HG03039 (cell line): ENCODE measurements at regions not wholly inside any gene's neighbourhood (a gene's known extent, or its start where the extent isn't known, plus 50 kb on each side); places are given as distances from the start of the nearest gene placed in this dataset.

ENCODE experiments used
- ATAC-seq: cut with Tn5 transposase; IDR thresholded peaks from one replicate; pipeline ENCODE4 v1.9.1; 2021; ENCODE audit warnings: mild to moderate bottlenecking, moderate library complexity; ENCODE audit not compliant: unreplicated experiment

DNA sequence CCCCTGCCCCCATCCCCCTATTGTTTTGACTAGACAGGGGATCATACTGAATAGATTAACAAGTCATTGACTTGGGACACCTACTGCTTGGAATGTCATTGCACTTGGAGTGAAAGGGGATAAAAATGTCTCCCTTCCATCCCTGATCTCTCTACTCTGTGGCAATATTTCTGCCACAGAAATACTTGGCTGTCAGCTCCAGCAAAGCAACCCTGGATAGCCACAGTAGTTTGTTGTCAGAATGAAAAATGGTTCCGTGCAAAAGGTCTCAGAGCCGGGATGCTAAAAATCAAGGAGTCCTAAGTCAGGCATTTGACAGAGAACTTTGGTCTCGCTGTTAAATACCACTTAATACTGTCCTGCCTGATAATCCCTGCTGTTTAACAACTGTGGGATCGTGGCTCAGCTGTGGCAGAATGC is 722.0 kb upstream of the SOX9 start:
- no peak for ATAC-seq

DNA sequence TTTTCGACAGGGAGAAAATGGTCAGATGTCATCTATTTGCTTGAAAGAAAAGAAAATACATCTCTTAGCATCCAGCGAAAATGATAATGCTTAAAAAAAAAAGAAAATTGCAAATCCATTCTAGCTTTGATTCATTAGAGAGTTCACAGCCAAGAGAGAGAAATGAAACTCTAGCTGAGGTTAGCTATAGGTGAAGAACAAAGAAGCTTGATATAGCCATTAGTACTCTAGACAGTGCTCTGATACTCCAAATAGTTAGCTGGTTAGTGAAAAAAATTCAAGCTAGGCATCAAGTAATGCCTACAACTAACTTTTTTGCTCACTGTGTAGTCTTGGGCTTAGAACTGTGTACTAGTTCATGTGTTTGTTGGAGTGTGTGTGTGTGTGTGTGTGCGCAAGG is 721.6 kb upstream of the SOX9 start:
- ATAC-seq = no peak

DNA sequence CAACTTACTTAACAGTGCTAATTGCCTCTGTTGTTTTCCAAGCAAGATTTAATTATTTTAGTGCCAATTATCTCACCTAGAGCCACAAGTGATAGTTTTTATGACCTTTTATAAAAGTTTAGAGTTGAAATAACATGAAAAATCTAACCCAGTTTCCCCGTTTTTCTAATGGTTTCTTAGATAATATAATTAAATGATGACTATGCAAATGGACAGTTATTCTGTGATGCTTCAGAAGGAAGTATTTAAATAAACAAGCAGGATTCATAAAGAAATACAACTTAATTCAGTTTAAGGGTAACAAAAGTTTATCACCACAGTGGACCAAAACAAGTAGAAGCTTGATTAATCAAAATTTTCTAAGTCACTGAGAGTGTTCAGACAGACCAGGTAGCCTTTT is 721.2 kb upstream of the SOX9 start:
- ATAC-seq = no peak

DNA sequence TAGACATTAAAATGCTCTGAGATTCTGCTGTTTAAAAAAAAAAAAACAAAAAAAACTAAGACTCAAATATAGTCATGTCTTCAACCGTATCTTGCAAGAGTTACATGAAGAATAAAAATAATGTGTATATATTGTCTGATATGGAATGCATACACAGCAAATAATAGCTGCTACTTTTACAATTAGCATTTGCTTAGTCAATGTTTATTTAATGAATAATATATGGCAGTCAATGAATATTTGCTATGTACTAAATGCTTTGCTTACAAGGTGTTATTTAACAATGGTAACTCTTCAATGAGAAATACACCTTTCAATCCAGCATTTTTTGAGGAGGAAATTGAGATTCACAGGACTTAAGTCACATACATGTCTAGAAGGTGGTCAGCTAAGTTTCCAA is 718.8 kb upstream of the SOX9 start:
- ATAC-seq = no peak

DNA sequence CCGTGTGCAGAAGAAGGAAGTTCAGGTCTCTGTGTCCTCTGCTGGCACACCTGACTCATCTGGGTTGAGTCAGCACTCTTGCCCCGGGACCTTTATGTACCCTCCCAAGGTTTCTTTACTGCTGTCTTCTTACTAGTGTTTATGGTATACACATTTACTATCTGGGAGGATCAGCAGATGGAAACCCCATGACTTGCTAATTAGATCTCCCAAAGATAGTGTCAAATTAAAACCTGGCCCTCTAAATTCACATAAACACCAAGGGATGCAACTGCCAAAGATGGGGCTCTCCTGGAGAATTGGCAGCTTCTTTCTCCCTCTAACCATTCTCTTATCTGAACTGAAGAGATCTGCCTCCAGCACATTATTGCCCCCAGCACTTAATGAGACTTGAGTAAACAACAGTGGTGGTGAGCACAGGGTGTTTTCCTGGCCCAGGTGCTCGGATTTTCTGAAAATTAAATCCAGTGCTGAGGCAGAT is 718.1 kb upstream of the SOX9 start:
- no peak for ATAC-seq

DNA sequence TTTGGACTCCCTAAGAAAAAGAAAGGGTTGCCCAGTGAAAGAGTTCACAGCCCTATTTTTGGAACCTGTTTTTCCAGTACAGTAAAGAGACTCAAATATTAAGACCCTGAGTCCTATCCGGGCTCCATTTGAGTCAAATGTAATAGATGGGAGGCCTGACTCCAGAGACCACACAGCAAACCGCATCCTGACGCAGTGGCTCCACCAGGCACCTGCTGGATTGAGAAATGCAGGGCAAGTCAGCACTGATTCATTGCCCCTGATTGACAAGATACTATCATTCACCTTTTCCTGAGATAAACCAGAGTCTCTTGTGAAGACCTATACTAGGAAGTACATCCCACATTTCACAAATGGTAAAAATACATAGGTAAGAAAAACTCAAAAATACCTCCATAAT is 715.7 kb upstream of the SOX9 start:
- no peak for ATAC-seq

DNA sequence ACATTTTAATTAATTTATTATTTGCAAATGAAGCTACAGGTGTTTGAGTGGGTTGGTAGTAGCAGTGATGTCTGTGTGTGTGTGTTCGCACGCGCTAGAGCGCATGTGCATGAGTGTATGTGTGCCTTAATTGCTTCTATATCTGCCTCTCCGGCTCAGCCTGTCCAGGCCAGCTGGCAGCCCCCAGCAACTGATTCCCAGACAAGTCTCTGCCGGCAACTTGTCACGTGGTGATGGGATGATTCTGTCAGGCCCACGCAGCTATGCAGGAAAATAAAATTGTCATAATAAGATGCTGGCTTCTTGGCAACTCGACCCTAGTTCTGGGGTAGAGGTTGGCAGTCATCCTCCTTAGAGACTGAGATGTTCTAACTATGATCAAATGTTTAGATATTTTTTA is 712.8 kb upstream of the SOX9 start:
- no peak for ATAC-seq

DNA sequence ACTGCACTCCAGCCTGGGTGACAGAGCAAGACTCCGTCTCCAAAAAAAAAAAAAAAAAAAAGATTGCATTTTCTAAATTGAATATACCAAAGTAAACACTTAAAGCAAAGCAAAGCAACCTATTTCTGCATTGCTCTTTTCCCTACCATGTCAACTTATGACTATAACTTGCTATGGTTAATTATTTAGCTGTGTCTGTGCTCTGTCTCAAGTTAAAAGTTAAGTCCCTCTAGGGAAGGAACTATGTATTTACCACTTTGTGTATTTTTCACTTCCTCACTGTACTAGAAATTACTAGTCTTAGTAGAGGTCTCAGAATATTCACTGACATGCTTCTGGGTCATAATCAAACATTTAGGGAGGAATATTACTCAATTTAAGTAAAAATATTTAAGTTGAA is 711.7 kb upstream of the SOX9 start:
- ATAC-seq = no peak

DNA sequence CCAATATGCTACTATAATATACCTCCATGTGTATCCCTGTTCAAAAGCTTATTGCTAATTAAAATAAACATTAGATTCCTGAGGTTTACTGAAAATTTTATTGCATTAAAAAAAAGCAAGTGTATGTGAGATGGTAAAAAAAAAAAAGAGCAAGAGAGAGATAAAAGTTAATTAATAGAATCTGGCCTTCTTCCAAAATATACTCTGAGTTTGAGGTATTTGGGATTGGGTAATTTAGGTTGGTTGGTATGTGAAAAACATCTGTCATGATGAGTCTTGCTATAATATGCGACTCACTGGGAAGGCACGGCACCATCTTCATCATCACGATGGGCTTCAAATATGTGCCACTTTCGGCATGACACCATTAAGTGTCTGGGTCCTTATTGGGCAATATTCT is 711.1 kb upstream of the SOX9 start:
- no peak for ATAC-seq

DNA sequence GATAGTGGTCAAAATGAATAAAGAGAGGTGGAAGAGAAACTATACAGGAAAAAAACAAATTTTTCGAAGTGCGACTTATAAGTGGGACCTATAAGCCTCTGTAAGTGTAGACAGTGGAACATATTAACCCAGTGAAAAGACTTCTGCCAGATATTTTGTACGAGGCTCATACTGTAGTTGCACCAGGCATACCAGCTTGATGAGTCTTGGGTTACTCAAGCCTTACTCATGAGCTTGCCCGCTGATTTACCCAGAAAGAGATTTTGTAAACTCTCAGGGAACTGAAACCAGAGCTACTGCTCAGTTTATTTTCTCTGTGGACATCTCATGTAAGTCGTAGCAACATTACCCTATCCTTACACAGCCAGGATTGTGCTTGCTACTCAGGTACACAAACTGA is 708.0 kb upstream of the SOX9 start:
- ATAC-seq = no peak

DNA sequence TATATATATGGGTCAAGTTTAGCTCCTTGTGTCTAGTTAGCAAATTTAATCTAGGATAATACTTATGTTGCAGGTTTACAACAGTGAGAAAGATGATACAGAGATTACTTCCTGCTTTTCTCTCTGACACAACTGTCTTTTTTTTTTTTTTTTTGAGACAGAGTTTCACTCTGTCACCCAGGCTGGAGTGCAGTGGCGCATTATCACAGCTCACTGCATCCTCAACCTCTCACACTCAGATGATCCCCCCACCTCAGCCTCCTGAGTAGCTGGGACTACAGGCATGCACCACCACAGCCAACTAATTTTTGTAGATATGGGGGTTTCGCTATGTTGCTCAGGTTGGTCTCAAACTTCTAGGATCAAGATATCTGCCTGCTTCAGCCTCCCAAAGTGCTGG is 706.9 kb upstream of the SOX9 start:
- no peak for ATAC-seq

DNA sequence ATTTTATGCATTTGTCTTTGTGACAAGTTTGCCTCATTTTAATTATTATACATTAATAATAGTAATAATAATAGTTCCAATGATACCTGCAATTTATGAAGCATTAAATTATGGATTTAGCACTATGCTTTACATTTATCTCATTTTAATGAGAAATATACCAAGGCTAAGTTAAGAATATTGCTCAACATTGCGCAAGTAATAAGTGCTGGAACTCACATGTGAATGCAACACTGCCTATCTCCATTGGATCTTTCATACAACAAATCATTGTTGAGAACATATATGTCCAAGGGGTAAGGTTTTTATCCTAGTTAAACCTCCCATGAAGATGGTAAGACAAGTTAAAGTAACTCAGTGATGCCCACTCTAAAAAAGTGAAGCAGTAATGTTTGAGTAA is 703.7 kb upstream of the SOX9 start:
- ATAC-seq = no peak

DNA sequence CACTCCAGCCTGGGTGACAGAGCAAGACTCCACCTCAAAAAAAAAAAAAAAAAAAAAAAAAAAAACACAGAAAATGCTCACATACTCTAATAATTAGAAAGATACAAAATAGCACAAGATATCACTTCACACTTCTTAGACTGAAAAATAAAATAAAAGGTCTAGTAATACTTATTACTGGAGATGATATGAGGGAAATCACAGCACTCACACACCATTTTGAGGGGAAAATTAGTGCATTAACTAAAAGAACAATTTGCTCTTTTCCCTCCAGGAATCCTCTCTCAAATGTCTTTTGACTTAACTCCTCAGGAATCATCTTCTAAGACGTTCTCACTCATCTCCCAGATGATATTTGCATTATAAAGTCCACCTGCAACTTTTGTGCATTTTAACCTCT is 697.9 kb upstream of the SOX9 start:
- ATAC-seq = no peak

DNA sequence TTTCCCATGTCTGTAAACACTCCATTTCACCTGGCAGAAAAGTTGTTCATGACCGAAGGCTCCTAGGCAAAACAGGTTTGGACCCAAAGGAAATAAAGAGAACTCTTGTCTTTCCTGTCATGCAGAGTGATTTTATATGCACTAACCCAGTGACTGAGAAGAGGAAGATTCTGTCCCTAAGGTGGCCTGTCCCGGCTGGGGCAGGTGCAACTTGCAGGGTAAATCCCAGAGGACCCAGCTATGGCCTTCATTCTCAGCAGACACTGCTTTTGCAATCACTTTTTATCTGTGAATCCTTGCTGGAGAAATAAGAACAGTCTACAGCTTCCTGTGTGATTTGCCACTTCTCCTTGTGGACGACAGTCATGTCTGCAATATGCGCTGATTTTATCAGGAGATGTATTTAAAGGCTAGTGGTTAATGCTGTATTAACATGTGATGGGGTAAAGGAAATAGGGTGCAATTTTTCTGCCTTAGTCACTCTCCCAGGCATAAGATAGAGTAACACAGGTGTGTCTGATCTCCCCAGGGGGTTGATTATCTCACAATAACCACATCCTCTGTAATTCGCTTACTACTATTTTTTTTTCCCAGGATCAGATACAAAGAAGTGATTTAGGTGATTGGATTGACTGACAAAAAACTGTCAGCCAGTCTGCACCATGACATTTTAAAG is 696.8 kb upstream of the SOX9 start:
- no peak for ATAC-seq

DNA sequence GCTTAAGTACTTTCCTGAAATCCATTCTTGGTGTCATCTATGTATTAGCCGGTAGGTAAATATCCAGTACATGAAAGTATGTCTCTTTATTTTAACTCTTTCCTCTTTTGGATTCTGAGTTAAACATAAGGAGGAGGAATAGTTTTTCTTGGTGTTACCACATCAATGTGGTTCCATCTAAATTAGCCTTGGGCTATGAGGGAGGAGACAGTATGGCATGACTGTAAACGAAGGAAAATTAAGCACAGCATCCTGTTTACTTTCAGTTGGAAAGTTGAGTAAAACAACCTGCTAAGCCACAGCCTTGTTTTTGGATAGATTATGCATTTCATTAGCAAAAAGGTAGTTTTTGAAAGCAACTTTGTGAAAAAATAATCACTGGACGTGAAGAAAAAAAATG is 693.0 kb upstream of the SOX9 start:
- ATAC-seq = no peak

DNA sequence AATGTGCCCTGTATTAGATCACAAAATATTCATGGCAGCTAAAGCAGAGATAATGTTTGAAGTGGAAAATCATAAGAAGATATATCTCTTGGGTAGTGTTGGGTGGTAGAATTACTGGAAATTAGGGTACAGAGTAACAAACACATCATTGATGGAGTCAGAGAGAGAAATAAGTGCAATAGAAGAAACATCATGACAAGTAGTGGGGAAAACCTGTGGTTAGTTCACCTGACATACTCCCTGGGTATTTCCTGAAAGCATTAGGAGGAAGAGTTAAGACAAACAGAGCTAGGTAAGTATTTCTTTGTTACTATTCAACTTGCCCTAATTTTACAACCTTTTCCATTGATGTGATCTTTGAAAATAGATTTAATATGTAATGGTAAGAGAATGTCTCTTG is 691.9 kb upstream of the SOX9 start:
- no peak for ATAC-seq

DNA sequence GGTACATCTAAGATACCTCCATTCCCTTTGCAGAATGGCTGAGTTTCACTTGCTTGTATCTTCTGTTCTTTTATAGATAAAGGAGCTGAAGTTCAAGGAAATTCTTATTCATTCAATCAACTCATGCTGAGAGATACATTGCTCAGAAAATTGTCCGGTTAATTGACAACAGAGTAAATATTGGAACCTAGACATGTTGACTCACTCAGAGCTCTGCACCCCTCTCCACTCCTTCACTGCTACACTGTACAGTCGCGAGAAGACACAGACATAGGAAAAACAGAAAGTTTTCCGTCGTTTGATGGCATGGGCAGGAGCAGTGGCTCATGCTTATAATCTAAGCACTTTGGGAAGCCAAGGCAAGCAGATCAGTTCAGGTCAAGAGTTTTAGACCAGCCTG is 690.5 kb upstream of the SOX9 start:
- no peak for ATAC-seq

DNA sequence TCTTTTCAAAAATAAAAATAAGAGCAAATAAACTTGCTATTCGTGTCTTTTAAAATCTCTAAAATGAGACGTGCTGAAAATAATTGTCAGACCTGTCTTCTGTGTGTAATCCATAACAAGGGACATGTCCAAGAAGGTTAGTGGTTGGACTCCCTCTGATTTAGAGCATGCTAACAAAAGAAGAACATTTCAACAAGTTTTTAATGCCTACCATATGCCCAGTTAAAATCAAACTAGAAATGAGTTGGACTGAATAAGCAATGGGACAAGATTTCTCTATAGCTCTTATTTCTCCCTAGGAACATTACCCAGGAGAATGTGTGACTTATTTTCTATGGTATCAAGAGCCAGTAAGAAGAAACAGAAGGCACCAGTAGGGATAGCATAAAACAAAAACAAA is 689.7 kb upstream of the SOX9 start:
- ATAC-seq = no peak

DNA sequence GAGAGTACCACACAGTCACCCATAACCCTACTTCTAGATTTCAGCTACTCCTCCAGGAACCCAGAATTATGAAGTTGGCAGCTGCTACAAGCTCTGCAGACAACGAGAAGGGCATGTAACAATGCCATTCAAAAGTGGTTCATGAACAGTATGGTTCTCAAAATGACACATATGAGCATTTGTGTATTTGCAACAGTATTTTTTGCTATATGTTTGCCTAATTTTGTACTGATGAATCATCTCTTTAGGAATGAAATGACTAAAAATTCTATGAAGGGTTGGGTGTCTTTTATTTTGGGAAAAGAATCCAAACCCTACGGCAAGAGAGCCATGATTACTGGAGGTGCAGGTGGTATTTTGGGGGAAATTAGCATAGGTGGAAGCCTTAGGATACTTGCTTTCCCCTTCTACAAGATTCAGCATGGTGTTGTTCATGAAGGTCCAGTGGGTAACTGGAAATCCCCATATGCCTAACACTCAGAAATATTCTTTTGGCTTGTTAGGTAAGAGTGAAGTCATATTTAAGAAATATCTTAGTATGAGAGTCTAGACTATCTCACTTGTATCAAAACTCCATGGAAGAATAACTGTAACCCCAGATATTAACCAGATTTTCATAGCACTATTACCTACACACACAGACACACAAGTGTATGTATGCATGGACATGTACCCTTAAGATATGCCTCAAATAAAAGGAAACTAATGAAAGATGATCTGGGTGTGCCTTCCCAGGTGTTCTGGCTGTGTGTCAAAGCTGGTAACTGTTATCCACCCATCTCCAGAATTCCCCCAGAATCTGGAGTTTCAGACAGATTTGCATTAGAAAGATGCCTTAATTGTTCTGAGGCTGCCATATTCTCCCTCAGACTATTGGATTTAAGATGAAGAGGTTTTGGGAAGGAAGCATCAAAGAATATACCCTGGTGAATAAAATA is 688.2 kb upstream of the SOX9 start:
- ATAC-seq = no peak

DNA sequence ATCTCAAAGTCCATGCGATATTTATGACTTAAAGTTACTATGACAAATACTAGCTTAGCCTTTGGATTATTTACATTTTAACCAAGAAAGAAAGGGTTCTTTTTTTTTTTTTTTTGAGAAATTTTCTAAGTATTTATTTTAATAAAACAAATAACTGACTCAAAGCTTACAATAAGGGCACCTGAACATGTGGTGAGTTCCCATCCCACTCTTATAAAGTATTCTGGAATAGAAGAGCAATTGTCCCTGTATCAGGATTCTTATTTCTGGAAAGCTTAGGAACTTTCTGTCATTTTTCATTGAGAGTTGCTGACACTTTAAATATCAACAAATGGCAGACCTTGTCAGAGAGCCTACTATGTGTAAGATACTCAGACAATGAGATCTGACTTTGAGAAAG is 686.1 kb upstream of the SOX9 start:
- ATAC-seq = no peak

DNA sequence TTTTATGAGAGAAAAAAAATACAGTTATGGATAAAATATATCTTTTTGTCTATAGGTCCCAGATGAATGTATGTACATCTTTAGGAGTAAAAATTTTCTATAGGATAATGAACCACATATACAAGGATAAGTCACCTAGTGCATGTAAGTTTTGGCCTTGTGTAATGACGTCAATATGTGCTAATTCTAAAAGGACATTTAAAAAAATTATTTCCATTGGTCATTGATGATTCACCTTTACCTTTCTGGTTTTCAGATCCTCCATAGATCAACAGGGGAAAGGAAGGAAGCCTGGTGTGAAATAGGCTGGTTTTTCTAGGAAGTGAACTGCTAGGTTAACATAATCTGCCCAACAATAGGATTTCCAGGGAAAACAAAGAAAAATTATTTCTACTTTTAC is 684.3 kb upstream of the SOX9 start:
- ATAC-seq = no peak

DNA sequence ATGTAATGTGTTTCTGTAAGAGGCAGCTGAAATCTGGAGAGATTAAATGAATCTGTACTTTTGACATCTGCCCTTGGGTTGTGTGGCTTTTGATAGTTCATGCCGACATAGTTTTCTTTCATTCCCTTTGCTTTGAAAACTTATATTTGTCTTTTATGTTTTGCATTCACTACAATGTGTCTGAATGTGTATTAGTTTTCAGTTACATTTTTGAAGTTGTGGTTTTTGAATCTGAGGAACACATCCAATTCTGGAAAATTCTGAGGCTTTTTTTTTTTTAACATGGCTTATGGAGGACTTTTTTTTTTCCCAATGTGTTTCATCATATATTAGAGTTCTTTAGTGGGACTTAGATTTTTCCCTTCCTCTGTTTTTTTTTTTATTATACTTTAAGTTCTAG is 683.7 kb upstream of the SOX9 start:
- ATAC-seq = no peak
